H1 (cell line): ENCODE measurements at regions not wholly inside any gene's neighbourhood (a gene's known extent, or its start where the extent isn't known, plus 50 kb on each side); places are given as distances from the start of the nearest gene placed in this dataset.

ENCODE experiments used
- CTCF ChIA-PET: fragments of 300-600 bp; sonication (Branson Sonifier 250); formaldehyde crosslinking; loops from one replicate; lab custom pipeline; 2021; ENCODE audit not compliant: partially characterized antibody; lab: Charles Lee
- POLR2A ChIA-PET: fragments of 300-600 bp; sonication (Branson Sonifier 250); formaldehyde crosslinking; loops from one replicate; lab custom pipeline; 2021; ENCODE audit warnings: inconsistent platforms; ENCODE audit not compliant: partially characterized antibody; lab: Charles Lee
- DNase-seq, 2 experiments: peaks; one replicate each; pipeline versions ENCODE4 v3.0.0 to v3.0.0-alpha.2; 2010 to 2022; ENCODE audit warnings: low spot score in 2 of 2, low read depth in 1 of 2, mixed read lengths in 1 of 2
- FAIRE-seq: peaks from 2 replicates; lab custom pipeline; 2011; peaks lifted over from hg19 to GRCh38; lab: Jason Lieb, UNC
- H2AFZ ChIP-seq: 2 replicates; pipeline ENCODE4 v1.8.1; 2012; ENCODE audit warnings: low read length, inconsistent platforms
- H2AK5ac ChIP-seq: 2 replicates; pipeline ENCODE4 v1.6.1; 2013; ENCODE audit warnings: low read depth, low read length
- H2BK120ac ChIP-seq: replicated peaks from 2 replicates; pipeline ENCODE3; 2013; ENCODE audit warnings: low read depth, low read length, inconsistent platforms
- H2BK12ac ChIP-seq: 2 replicates; pipeline ENCODE4 v1.6.1; 2013; ENCODE audit warnings: low read depth, low read length
- H2BK15ac ChIP-seq: 2 replicates; pipeline ENCODE4 v1.6.1; 2013; ENCODE audit warnings: low read length
- H2BK20ac ChIP-seq: 2 replicates; pipeline ENCODE4 v1.6.1; 2013; ENCODE audit warnings: low read length
- H2BK5ac ChIP-seq: 2 replicates; pipeline ENCODE4 v1.6.1; 2013; ENCODE audit warnings: low read depth, low read length
- H3K14ac ChIP-seq: 2 replicates; pipeline ENCODE4 v1.6.1; 2013; ENCODE audit warnings: inconsistent platforms; ENCODE audit not compliant: insufficient read length
- H3K18ac ChIP-seq: 2 replicates; pipeline ENCODE4 v1.6.1; 2013; ENCODE audit warnings: low read length; ENCODE audit errors: extremely low read depth
- H3K23ac ChIP-seq: 2 replicates; pipeline ENCODE4 v1.6.1; 2013; ENCODE audit warnings: inconsistent platforms; ENCODE audit not compliant: insufficient read length
- H3K23me2 ChIP-seq: 2 replicates; pipeline ENCODE4 v1.6.1; 2013; ENCODE audit warnings: low read depth, low read length
- H3K27ac ChIP-seq: 2 replicates; pipeline ENCODE4 v1.6.1; 2011; ENCODE audit warnings: low read depth, low read length, inconsistent platforms
- H3K27me3 ChIP-seq, 4 experiments: replicated peaks in 1 of 4; 1 replicate in 1 of 4; 2 replicates in 3 of 4; pipeline versions ENCODE4 v1.6.1 to v1.8.1; 2011 to 2013; ENCODE audit warnings: low read length in 3 of 4, mild to moderate bottlenecking in 3 of 4, inconsistent platforms in 2 of 4, mixed read lengths in 2 of 4, moderate library complexity in 1 of 4; ENCODE audit not compliant: control insufficient read depth in 3 of 4, insufficient read depth in 3 of 4; ENCODE audit errors: extremely low read depth in 1 of 4
- H3K36me3 ChIP-seq, 4 experiments: 2 replicates each; pipeline versions ENCODE4 v1.6.1 to v1.8.1; 2011 to 2013; ENCODE audit warnings: mild to moderate bottlenecking in 4 of 4, low read length in 3 of 4, moderate library complexity in 2 of 4, control low read depth in 1 of 4, inconsistent platforms in 1 of 4; ENCODE audit not compliant: insufficient read depth in 4 of 4, control insufficient read depth in 2 of 4
- H3K4ac ChIP-seq: replicated peaks from 2 replicates; pipeline ENCODE3; 2013; ENCODE audit warnings: low read length, low read depth, mixed read lengths, inconsistent platforms; ENCODE audit not compliant: insufficient read length
- H3K4me1 ChIP-seq, 4 experiments: replicated peaks in 1 of 4; 1 replicate in 1 of 4; 2 replicates in 3 of 4; pipeline versions ENCODE4 v1.6.1 to v1.8.1; 2011 to 2013; ENCODE audit warnings: low read length in 3 of 4, inconsistent platforms in 2 of 4, mixed read lengths in 1 of 4; ENCODE audit not compliant: insufficient read depth in 4 of 4, control insufficient read depth in 3 of 4
- H3K4me2 ChIP-seq, 2 experiments: 2 replicates each; pipeline versions ENCODE4 v1.6.1 to v1.8.1; 2011 to 2013; ENCODE audit warnings: low read depth in 2 of 2, low read length in 2 of 2, control low read depth in 1 of 2, inconsistent platforms in 1 of 2, mild to moderate bottlenecking in 1 of 2; ENCODE audit not compliant: insufficient read depth in 1 of 2
- H3K4me3 ChIP-seq, 4 experiments: fragments of 200-600, 300-600 bp in 1 of 4; sonication (generic), shearing (Covaris generic), sonication (Bioruptor Twin) in 1 of 4; 2 replicates each; pipeline versions ENCODE4 v1.5.1 to v1.8.1; 2011 to 2016; ENCODE audit warnings: low read length in 4 of 4, low read depth in 3 of 4, control low read depth in 2 of 4, inconsistent platforms in 2 of 4, mild to moderate bottlenecking in 2 of 4, mixed read lengths in 1 of 4, moderate library complexity in 1 of 4; ENCODE audit not compliant: insufficient read depth in 2 of 4; ENCODE audit errors: extremely low read depth in 1 of 4
- H3K56ac ChIP-seq: replicated peaks from 2 replicates; pipeline ENCODE3; 2013; ENCODE audit warnings: low read depth, mild to moderate bottlenecking, mixed read lengths, low read length, inconsistent platforms; ENCODE audit not compliant: insufficient read length
- H3K79me1 ChIP-seq: 2 replicates; pipeline ENCODE4 v1.6.1; 2013; ENCODE audit warnings: low read depth, low read length, control low read depth
- H3K79me2 ChIP-seq, 2 experiments: 2 replicates each; pipeline versions ENCODE4 v1.6.1 to v1.8.1; 2012 to 2013; ENCODE audit warnings: low read length in 2 of 2, mild to moderate bottlenecking in 2 of 2, inconsistent platforms in 1 of 2; ENCODE audit not compliant: insufficient read depth in 2 of 2, control insufficient read depth in 1 of 2
- H3K9ac ChIP-seq, 4 experiments: replicated peaks in 1 of 4; 1 replicate in 1 of 4; 2 replicates in 3 of 4; pipeline versions ENCODE4 v1.6.1 to v1.8.1; 2011 to 2013; ENCODE audit warnings: low read depth in 3 of 4, low read length in 3 of 4, control low read depth in 2 of 4, mild to moderate bottlenecking in 2 of 4, moderate library complexity in 2 of 4, inconsistent platforms in 1 of 4; ENCODE audit errors: extremely low read depth in 1 of 4
- H3K9me3 ChIP-seq, 2 experiments: 2 replicates each; pipeline versions ENCODE4 v1.6.1 to v1.8.1; 2012 to 2013; ENCODE audit warnings: mild to moderate bottlenecking in 2 of 2, moderate library complexity in 2 of 2, control low read depth in 1 of 2, inconsistent platforms in 1 of 2, low read depth in 1 of 2, low read length in 1 of 2, mixed read lengths in 1 of 2; ENCODE audit not compliant: insufficient read depth in 2 of 2
- H4K20me1 ChIP-seq, 2 experiments: replicated peaks in 1 of 2; 2 replicates each; pipeline versions ENCODE3 to v1.8.1; 2011 to 2013; ENCODE audit warnings: inconsistent platforms in 2 of 2, low read length in 2 of 2, mild to moderate bottlenecking in 1 of 2; ENCODE audit not compliant: insufficient read depth in 2 of 2, control insufficient read depth in 1 of 2
- H4K5ac ChIP-seq: 2 replicates; pipeline ENCODE4 v1.6.1; 2013; ENCODE audit warnings: low read length, low read depth, mixed read lengths, inconsistent platforms; ENCODE audit not compliant: insufficient read length
- H4K8ac ChIP-seq: 2 replicates; pipeline ENCODE4 v1.8.0; 2013; ENCODE audit warnings: mild to moderate bottlenecking, moderate library complexity, low read length, inconsistent platforms; ENCODE audit not compliant: insufficient read depth; ENCODE audit errors: extremely low read depth
- H4K91ac ChIP-seq: replicated peaks from 2 replicates; pipeline ENCODE3; 2013; ENCODE audit warnings: low read length, mixed read lengths, inconsistent platforms; ENCODE audit not compliant: insufficient read length
- ATF3 ChIP-seq: IDR thresholded peaks from 2 replicates; pipeline ENCODE4 v1.6.1; 2011; ENCODE audit warnings: low read depth, mild to moderate bottlenecking, low read length; ENCODE audit not compliant: insufficient read depth
- BRCA1 ChIP-seq: IDR thresholded peaks from 2 replicates; pipeline ENCODE4 v1.6.1; 2012; ENCODE audit warnings: low read depth, low read length, improper control_type of control experiment
- CTBP2 ChIP-seq: IDR thresholded peaks from 2 replicates; pipeline ENCODE4 v1.7.0; 2011; ENCODE audit warnings: borderline replicate concordance, mild to moderate bottlenecking, moderate library complexity, mixed read lengths, low read length; ENCODE audit not compliant: insufficient read depth, insufficient read length
- E2F6 ChIP-seq: IDR thresholded peaks from 2 replicates; pipeline ENCODE4 v1.6.1; 2012; ENCODE audit warnings: inconsistent platforms
- EP300 ChIP-seq, 2 experiments: IDR thresholded peaks; 1 replicate in 1 of 2; 2 replicates in 1 of 2; pipeline ENCODE4 v1.6.1; 2011 to 2012; ENCODE audit warnings: low read depth in 2 of 2, low read length in 2 of 2, mild to moderate bottlenecking in 2 of 2, borderline replicate concordance in 1 of 2, inconsistent platforms in 1 of 2, moderate library complexity in 1 of 2
- JUND ChIP-seq: IDR thresholded peaks from 2 replicates; pipeline ENCODE4 v1.6.1; 2011; ENCODE audit warnings: mild to moderate bottlenecking, improper control_type of control experiment, low read length
- MAFK ChIP-seq: IDR thresholded peaks from 2 replicates; pipeline ENCODE4 v1.6.1; 2012; ENCODE audit warnings: low read depth, mild to moderate bottlenecking, improper control_type of control experiment, low read length
- POLR2AphosphoS5 ChIP-seq: IDR thresholded peaks from 2 replicates; pipeline ENCODE4 v1.6.1; 2011; ENCODE audit warnings: low read depth, low read length
- SIN3A ChIP-seq, 2 experiments: IDR thresholded peaks in 1 of 2; conservative IDR thresholded peaks in 1 of 2; 2 replicates each; pipeline ENCODE4 v1.6.1; 2011 to 2012; ENCODE audit warnings: low read length in 2 of 2, improper control_type of control experiment in 1 of 2, low read depth in 1 of 2, mild to moderate bottlenecking in 1 of 2
- SP4 ChIP-seq: IDR thresholded peaks from 2 replicates; pipeline ENCODE4 v1.6.1; 2012; ENCODE audit warnings: low read length, inconsistent platforms
- SRF ChIP-seq: IDR thresholded peaks from 2 replicates; pipeline ENCODE4 v1.6.1; 2011; ENCODE audit warnings: mild to moderate bottlenecking, low read depth, low read length, moderate library complexity
- SUZ12 ChIP-seq: fragments of 200-600 bp; sonication (generic); IDR thresholded peaks from 2 replicates; pipeline ENCODE4 v1.6.1; 2012; ENCODE audit warnings: mild to moderate bottlenecking, inconsistent platforms, low read length, moderate library complexity, mixed read lengths
- TAF7 ChIP-seq: optimal IDR thresholded peaks from 2 replicates; pipeline ENCODE3; 2011; ENCODE audit warnings: low read depth, mild to moderate bottlenecking, inconsistent platforms, low read length, moderate library complexity, borderline replicate concordance
- WGBS, 2 experiments: shearing (Covaris generic) in 1 of 2; methylation state at CpG; one replicate each; pipeline versions ENCODE4 v1.1.6 to v1.1.7; 2013 to 2015; ENCODE audit warnings: low lambda C conversion rate in 2 of 2, mixed read lengths in 2 of 2, inconsistent platforms in 1 of 2, low coverage in 1 of 2, missing lambda C conversion rate in 1 of 2; ENCODE audit not compliant: insufficient replicate concordance in 2 of 2, insufficient coverage in 1 of 2, insufficient read length in 1 of 2; ENCODE audit errors: extremely low coverage in 1 of 2, missing lambda C conversion rate in 1 of 2; 5-methylcytosine and 5-hydroxymethylcytosine counted together

GRCh38 chr11:46207270-46207669 is 70.2 kb upstream of the CREB3L1 start:
- H3K9ac ChIP-seq = no peak overlapping the region
- H4K91ac ChIP-seq = no peak overlapping the region
- no peak overlapping the region for H2BK5ac ChIP-seq
- no peak overlapping the region for H3K23ac ChIP-seq
- H3K4ac ChIP-seq = no peak overlapping the region
- FAIRE-seq (no peak), DNase-seq (no peak)
- H3K27ac ChIP-seq = no peak overlapping the region
- H3K18ac ChIP-seq = no peak overlapping the region
- no peak overlapping the region for H3K4me2 ChIP-seq
- no peak overlapping the region for H3K4me3 ChIP-seq
- H2BK20ac ChIP-seq = no peak overlapping the region
- no peak overlapping the region for H2BK120ac ChIP-seq
- no peak overlapping the region for H2BK15ac ChIP-seq
- no peak overlapping the region for H2AK5ac ChIP-seq
- H3K79me1 ChIP-seq = no peaks in the 10 kb centered on the region
- ChIA-PET POLR2A (no interaction called here), CTCF (interaction anchor here (1.4 kb wide), 1 partner anchor 109 kb away, joined by 3 read pairs; no protein-coding TSS in a partner anchor)
- 87% methylated on average over 4 of the region's 4 CpGs; no CpG with 5 or more reads in 1 of the 2 experiments for WGBS, 2 experiments
- H3K79me2 ChIP-seq = no peaks in the 10 kb centered on the region
- H4K8ac ChIP-seq = no peak overlapping the region
- no peak overlapping the region for H2AFZ ChIP-seq
- peaks cover 2% of the 10 kb centered on the region; the same call in 1 of the 2 replicates for H3K23me2 ChIP-seq
- peaks cover 0 to 6% (median 3%) of the 10 kb centered on the region in 4 experiments; a peak in 4 of 7 replicates for H3K4me1 ChIP-seq
- H2BK12ac ChIP-seq = no peak overlapping the region
- H3K27me3 ChIP-seq = no peaks in the 10 kb centered on the region
- no peaks in the 10 kb centered on the region for H4K20me1 ChIP-seq
- H3K56ac ChIP-seq = no peak overlapping the region
- H3K9me3 ChIP-seq = no peaks in the 10 kb centered on the region
- no peak overlapping the region for H4K5ac ChIP-seq
- H3K14ac ChIP-seq = no peak overlapping the region
- no peaks in the 10 kb centered on the region for H3K36me3 ChIP-seq
- TF ChIP-seq ATF3 (no peak), E2F6 (no peak), JUND (no peak), CTBP2 (no peak), POLR2AphosphoS5 (no peak), BRCA1 (no peak), SRF (no peak), EP300 (IDR thresholded peaks at IDR 0.05; ENCODE audit: borderline replicate concordance in 1 of 2, low read depth in 2 of 2, low read length in 2 of 2) (no peak), SUZ12 (no peak), SIN3A (conservative IDR thresholded peaks at IDR 0.05 in 1 of 2, IDR thresholded peaks at IDR 0.05 in 1 of 2; ENCODE audit: low read depth in 1 of 2, low read length in 2 of 2) (no peak), MAFK (no peak), TAF7 (no peak), SP4 (no peak)
